ENCODE measurements at regions not wholly inside any gene's neighbourhood (a gene's known extent, or its start where the extent isn't known, plus 50 kb on each side); places are given as distances from the start of the nearest gene placed in this dataset.

DNA sequence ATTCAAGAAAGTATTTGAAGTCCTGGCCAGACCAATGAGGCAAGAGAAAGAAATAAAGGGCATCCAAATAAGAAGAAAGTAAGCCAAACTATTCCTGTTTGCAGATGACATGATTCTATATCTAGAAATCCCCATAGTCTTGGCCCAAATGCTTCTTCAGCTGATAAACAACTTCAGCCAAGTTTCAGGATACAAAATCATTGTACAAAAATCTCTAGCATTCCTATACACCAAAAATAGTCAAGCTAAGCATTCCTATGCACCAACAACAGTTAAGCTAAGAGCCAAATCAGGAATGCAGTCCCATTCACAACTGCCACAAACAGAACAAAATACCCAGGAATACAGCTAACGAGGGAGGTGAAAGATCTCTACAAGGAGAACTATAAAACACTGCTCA, 60.1 kb upstream of the PHIP start:
- H2BK15ac ChIP-seq (ENCODE audit: low read length): no peak overlapping the region
- H3K27ac ChIP-seq (ENCODE audit: low read depth, low read length): no peak overlapping the region
- no peaks in the 10 kb centered on the region for H3K27me3 ChIP-seq (replicated peaks in 1 of 4; ENCODE audit: control insufficient read depth in 3 of 4, extremely low read depth in 1 of 4, insufficient read depth in 3 of 4, low read length in 3 of 4)
- no peak overlapping the region for H4K91ac ChIP-seq (replicated peaks; ENCODE audit: insufficient read length, low read length)
- no peak overlapping the region for H2AK5ac ChIP-seq (ENCODE audit: low read depth, low read length)
- CTCF ChIA-PET (ENCODE audit: partially characterized antibody): no interaction called here
- H2AFZ ChIP-seq (ENCODE audit: low read length): no peak overlapping the region
- no peak overlapping the region for H4K5ac ChIP-seq (ENCODE audit: insufficient read length, low read depth, low read length)
- no peak overlapping the region for H4K8ac ChIP-seq (ENCODE audit: extremely low read depth, insufficient read depth, low read length)
- no peak overlapping the region for H3K23ac ChIP-seq (ENCODE audit: insufficient read length)
- H3K9me3 ChIP-seq (ENCODE audit: insufficient read depth in 2 of 2, low read depth in 1 of 2, low read length in 1 of 2): peaks cover 5 to 22% of the 10 kb centered on the region in 2 experiments; a peak in 3 of 4 replicates
- no peak for TF ChIP-seq EP300 (IDR thresholded peaks at IDR 0.05; ENCODE audit: borderline replicate concordance in 1 of 2, low read depth in 2 of 2, low read length in 2 of 2)
- TF ChIP-seq, protein P1, sequence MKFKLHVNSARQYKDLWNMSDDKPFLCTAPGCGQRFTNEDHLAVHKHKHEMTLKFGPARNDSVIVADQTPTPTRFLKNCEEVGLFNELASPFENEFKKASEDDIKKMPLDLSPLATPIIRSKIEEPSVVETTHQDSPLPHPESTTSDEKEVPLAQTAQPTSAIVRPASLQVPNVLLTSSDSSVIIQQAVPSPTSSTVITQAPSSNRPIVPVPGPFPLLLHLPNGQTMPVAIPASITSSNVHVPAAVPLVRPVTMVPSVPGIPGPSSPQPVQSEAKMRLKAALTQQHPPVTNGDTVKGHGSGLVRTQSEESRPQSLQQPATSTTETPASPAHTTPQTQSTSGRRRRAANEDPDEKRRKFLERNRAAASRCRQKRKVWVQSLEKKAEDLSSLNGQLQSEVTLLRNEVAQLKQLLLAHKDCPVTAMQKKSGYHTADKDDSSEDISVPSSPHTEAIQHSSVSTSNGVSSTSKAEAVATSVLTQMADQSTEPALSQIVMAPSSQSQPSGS (IDR thresholded peaks at IDR 0.05; ENCODE audit: low read length): no peak
- no peaks in the 10 kb centered on the region for H3K4me1 ChIP-seq (replicated peaks in 1 of 4; ENCODE audit: control insufficient read depth in 3 of 4, insufficient read depth in 4 of 4, low read length in 3 of 4)
- no peak overlapping the region for H2BK20ac ChIP-seq (ENCODE audit: low read length)
- FAIRE-seq (no peak), DNase-seq (ENCODE audit: low read depth in 1 of 2, low spot score in 2 of 2) (no peak)
- H3K36me3 ChIP-seq (ENCODE audit: control insufficient read depth in 2 of 4, insufficient read depth in 4 of 4, low read length in 3 of 4): no peaks in the 10 kb centered on the region
- no peak overlapping the region for H3K18ac ChIP-seq (ENCODE audit: extremely low read depth, low read length)
- H4K20me1 ChIP-seq (replicated peaks in 1 of 2; ENCODE audit: control insufficient read depth in 1 of 2, insufficient read depth in 2 of 2, low read length in 2 of 2): no peaks in the 10 kb centered on the region
- H3K79me2 ChIP-seq (ENCODE audit: control insufficient read depth in 1 of 2, insufficient read depth in 2 of 2, low read length in 2 of 2): no peaks in the 10 kb centered on the region
- POLR2A ChIA-PET (ENCODE audit: partially characterized antibody): no interaction called here
- H3K79me1 ChIP-seq (ENCODE audit: low read depth, low read length): no peaks in the 10 kb centered on the region
- no peak overlapping the region for H3K14ac ChIP-seq (ENCODE audit: insufficient read length)
- H2BK120ac ChIP-seq (replicated peaks; ENCODE audit: low read depth, low read length): no peak overlapping the region
- H3K4ac ChIP-seq (replicated peaks; ENCODE audit: insufficient read length, low read depth, low read length): no peak overlapping the region
- whole genome bisulfite sequencing, 2 experiments (ENCODE audit: extremely low coverage in 1 of 2, insufficient coverage in 1 of 2, insufficient read length in 1 of 2, insufficient replicate concordance in 2 of 2, low coverage in 1 of 2, low lambda C conversion rate in 2 of 2, missing lambda C conversion rate in 1 of 2): 89% methylated on average over 1 of the region's 1 CpG; no CpG with 5 or more reads in 1 of the 2 experiments
- no peak overlapping the region for H3K9ac ChIP-seq (replicated peaks in 1 of 4; ENCODE audit: extremely low read depth in 1 of 4, low read depth in 3 of 4, low read length in 3 of 4)
- H3K56ac ChIP-seq (replicated peaks; ENCODE audit: insufficient read length, low read depth, low read length): no peak overlapping the region
- H3K4me3 ChIP-seq (ENCODE audit: extremely low read depth in 1 of 4, insufficient read depth in 2 of 4, low read depth in 3 of 4, low read length in 4 of 4): no peak overlapping the region
- no peak overlapping the region for H3K4me2 ChIP-seq (ENCODE audit: insufficient read depth in 1 of 2, low read depth in 2 of 2, low read length in 2 of 2)
- no peak overlapping the region for H2BK12ac ChIP-seq (ENCODE audit: low read depth, low read length)
- H3K23me2 ChIP-seq (ENCODE audit: low read depth, low read length): no peaks in the 10 kb centered on the region; the same call in 1 of the 2 replicates
- H2BK5ac ChIP-seq (ENCODE audit: low read depth, low read length): no peak overlapping the region
